Colonic mucosa (tissue), 4 donors: ENCODE measurements at regions not wholly inside any gene's neighbourhood (a gene's known extent, or its start where the extent isn't known, plus 50 kb on each side); places are given as distances from the start of the nearest gene placed in this dataset.
"Not testable (repeated sequence)": the region's sequence is repeated elsewhere in the genome, so short reads cannot be mapped to it uniquely, and the experiment has no call there.

ENCODE experiments used
- DNase-seq: peaks from one replicate; pipeline ENCODE4 v3.0.0-alpha.2; 2020
- H3K27ac ChIP-seq: fragments of 200-600 bp; one replicate; pipeline ENCODE4 v1.8.0; 2021
- H3K27me3 ChIP-seq: fragments of 200-600 bp; one replicate; pipeline ENCODE4 v1.8.0; 2021
- H3K36me3 ChIP-seq: fragments of 200-600 bp; one replicate; pipeline ENCODE4 v1.8.0; 2021
- H3K4me1 ChIP-seq: fragments of 200-600 bp; one replicate; pipeline ENCODE4 v1.8.0; 2021; ENCODE audit warnings: mild to moderate bottlenecking
- H3K4me3 ChIP-seq: fragments of 200-600 bp; one replicate; pipeline ENCODE4 v1.8.0; 2021
- H3K9ac ChIP-seq, 2 donors: one replicate each; pipeline ENCODE4 v1.7.0; 2013; ENCODE audit warnings: control low read depth in 2 of 2, low read depth in 2 of 2, low read length in 2 of 2
- H3K9me3 ChIP-seq: fragments of 200-600 bp; one replicate; pipeline ENCODE4 v1.8.0; 2021
- CTCF ChIP-seq: fragments of 200-600 bp; IDR thresholded peaks from one replicate; pipeline ENCODE4 v1.8.0; 2022; ENCODE audit warnings: antibody characterized with exemption, mild to moderate bottlenecking
- intact Hi-C: fragments of 100-400 bp; cut with DNase I; formaldehyde crosslinking; loops from one replicate; pipeline ENCODE4 v1.14.1; 2022
- donor health status: healthy.
- donor health status: DM: no; HTN: no; CAD: no.
- donor health status: DM: no; HTN: no; CAD: no.

- TF ChIP-seq CTCF: no peak
- intact Hi-C loops: no loop called here
- Histone ChIP-seq H3K9ac (no peak overlapping the region), H3K27me3 (no peaks in the 10 kb centered on the region), H3K4me1 (no peaks in the 10 kb centered on the region), H3K27ac (no peak overlapping the region), H3K36me3 (no peaks in the 10 kb centered on the region), H3K9me3 (no peaks in the 10 kb centered on the region), H3K4me3 (no peak overlapping the region)
- DNase-seq: no peak
Observed at GRCh38 chr3:27046351-27046750, 322.8 kb downstream of the NEK10 start.

- TF ChIP-seq CTCF: no peak
- Histone ChIP-seq H3K4me3 (no peak overlapping the region), H3K27ac (no peak overlapping the region), H3K4me1 (no peaks in the 10 kb centered on the region), H3K9ac (no peak overlapping the region), H3K9me3 (no peaks in the 10 kb centered on the region), H3K36me3 (no peaks in the 10 kb centered on the region), H3K27me3 (no peaks in the 10 kb centered on the region)
- intact Hi-C loops: no loop called here
- DNase-seq: no peak
Observed at GRCh38 chr3:27049792-27050191, 319.4 kb downstream of the NEK10 start.

GRCh38 chr3:27051527-27051926 lies 317.7 kb downstream of the NEK10 start:
- not testable (repeated sequence) for DNase-seq

GRCh38 chr3:27056326-27056725 lies 312.9 kb downstream of the NEK10 start:
- no peak overlapping the region for H3K9ac ChIP-seq
- H3K36me3 ChIP-seq: no peaks in the 10 kb centered on the region
- no peak for DNase-seq
- intact Hi-C loops: no loop called here
- H3K27ac ChIP-seq: no peak overlapping the region
- H3K4me1 ChIP-seq: no peaks in the 10 kb centered on the region
- TF ChIP-seq CTCF: no peak
- no peaks in the 10 kb centered on the region for H3K9me3 ChIP-seq
- H3K27me3 ChIP-seq: no peaks in the 10 kb centered on the region
- no peak overlapping the region for H3K4me3 ChIP-seq

More at GRCh38 chr3:27051527-27051926, 317.7 kb downstream of the NEK10 start:
- H3K27me3 ChIP-seq, H3K9me3 ChIP-seq, H3K36me3 ChIP-seq, intact Hi-C loops, H3K9ac ChIP-seq, H3K27ac ChIP-seq, H3K4me1 ChIP-seq, H3K4me3 ChIP-seq: not testable (repeated sequence)

GRCh38 chr3:27059489-27059888 lies 309.7 kb downstream of the NEK10 start:
- TF ChIP-seq CTCF: no peak
- Histone ChIP-seq H3K27me3 (no peaks in the 10 kb centered on the region), H3K9me3 (no peaks in the 10 kb centered on the region), H3K36me3 (no peaks in the 10 kb centered on the region), H3K27ac (no peak overlapping the region), H3K9ac (no peak overlapping the region), H3K4me3 (no peak overlapping the region), H3K4me1 (no peaks in the 10 kb centered on the region)
- intact Hi-C loops: no loop called here
- no peak for DNase-seq
